Parathyroid adenoma (tissue), 2 donors: ENCODE measurements at regions not wholly inside any gene's neighbourhood (a gene's known extent, or its start where the extent isn't known, plus 50 kb on each side); places are given as distances from the start of the nearest gene placed in this dataset.

Source experiments
- H2AFZ ChIP-seq: fragments of 300-600 bp; sonication (generic); one replicate; pipeline ENCODE4 v1.7.0; 2017; ENCODE audit warnings: antibody characterized with exemption, mild to moderate bottlenecking
- H3K27ac ChIP-seq: fragments of 300-600 bp; sonication (generic); one replicate; pipeline ENCODE4 v1.7.0; 2017
- H3K27me3 ChIP-seq: fragments of 300-600 bp; sonication (generic); one replicate; pipeline ENCODE4 v1.7.0; 2017; ENCODE audit warnings: low read length; ENCODE audit not compliant: control insufficient read depth, insufficient read depth
- H3K36me3 ChIP-seq: fragments of 300-600 bp; sonication (generic); one replicate; pipeline ENCODE4 v1.7.0; 2017; ENCODE audit warnings: low read length; ENCODE audit not compliant: control insufficient read depth, insufficient read depth
- H3K4me1 ChIP-seq: fragments of 300-600 bp; sonication (generic); one replicate; pipeline ENCODE4 v1.7.0; 2017; ENCODE audit warnings: control low read depth
- H3K4me2 ChIP-seq: fragments of 300-600 bp; sonication (generic); one replicate; pipeline ENCODE4 v1.7.0; 2017; ENCODE audit warnings: low read length
- H3K4me3 ChIP-seq: fragments of 300-600 bp; sonication (generic); one replicate; pipeline ENCODE4 v1.7.0; 2017; ENCODE audit warnings: low read depth, low read length
- H3K79me2 ChIP-seq: fragments of 300-600 bp; sonication (generic); one replicate; pipeline ENCODE4 v1.7.0; 2017; ENCODE audit warnings: control low read depth
- H3K9ac ChIP-seq: fragments of 300-600 bp; sonication (generic); one replicate; pipeline ENCODE4 v1.7.0; 2017; ENCODE audit warnings: mild to moderate bottlenecking
- H3K9me3 ChIP-seq: fragments of 300-600 bp; sonication (generic); one replicate; pipeline ENCODE4 v1.7.0; 2017; ENCODE audit warnings: low read length; ENCODE audit not compliant: control insufficient read depth
- CTCF ChIP-seq: fragments of 300-600 bp; sonication (generic); IDR thresholded peaks from one replicate; pipeline ENCODE4 v1.7.0; 2017; ENCODE audit warnings: antibody characterized with exemption, mild to moderate bottlenecking
- donor health status: primary hyperparathyroidism.

- no peaks in the 10 kb centered on the region for H3K9me3 ChIP-seq
- no peak overlapping the region for H3K9ac ChIP-seq
- no peaks in the 10 kb centered on the region for H3K27me3 ChIP-seq
- no peak for TF ChIP-seq CTCF
- no peak overlapping the region for H3K4me3 ChIP-seq
- H3K36me3 ChIP-seq = no peaks in the 10 kb centered on the region
- H2AFZ ChIP-seq = no peak overlapping the region
- no peak overlapping the region for H3K4me2 ChIP-seq
- H3K27ac ChIP-seq = no peak overlapping the region
- H3K79me2 ChIP-seq = no peaks in the 10 kb centered on the region
- no peaks in the 10 kb centered on the region for H3K4me1 ChIP-seq
These were observed 650.8 kb upstream of the PCDH9 start for GRCh38 chr13:67880916-67881315.

GRCh38 chr13:67878376-67878775, 648.2 kb upstream of the PCDH9 start:
- H2AFZ ChIP-seq = no peak overlapping the region

GRCh38 chr13:67877031-67877430, 646.9 kb upstream of the PCDH9 start:
- H3K36me3 ChIP-seq = no peaks in the 10 kb centered on the region
- no peak overlapping the region for H3K4me3 ChIP-seq
- no peak overlapping the region for H2AFZ ChIP-seq
- no peak overlapping the region for H3K4me2 ChIP-seq
- TF ChIP-seq CTCF = no peak
- H3K4me1 ChIP-seq = no peaks in the 10 kb centered on the region
- H3K9me3 ChIP-seq = no peaks in the 10 kb centered on the region
- H3K79me2 ChIP-seq = no peaks in the 10 kb centered on the region
- H3K9ac ChIP-seq = no peak overlapping the region
- no peak overlapping the region for H3K27ac ChIP-seq
- H3K27me3 ChIP-seq = no peaks in the 10 kb centered on the region

More at GRCh38 chr13:67878376-67878775, 648.2 kb upstream of the PCDH9 start:
- Histone ChIP-seq H3K36me3 (no peaks in the 10 kb centered on the region), H3K4me1 (no peaks in the 10 kb centered on the region), H3K27ac (no peak overlapping the region), H3K79me2 (no peaks in the 10 kb centered on the region), H3K4me2 (no peak overlapping the region), H3K9ac (no peak overlapping the region), H3K4me3 (no peak overlapping the region), H3K27me3 (no peaks in the 10 kb centered on the region), H3K9me3 (no peaks in the 10 kb centered on the region)
- TF ChIP-seq CTCF = no peak

- Histone ChIP-seq H3K9ac (no peak overlapping the region), H3K27ac (no peak overlapping the region), H3K4me3 (no peak overlapping the region), H3K4me2 (no peak overlapping the region), H3K27me3 (no peaks in the 10 kb centered on the region), H3K9me3 (no peaks in the 10 kb centered on the region), H3K79me2 (no peaks in the 10 kb centered on the region), H3K4me1 (no peaks in the 10 kb centered on the region), H2AFZ (no peak overlapping the region), H3K36me3 (no peaks in the 10 kb centered on the region)
- no peak for TF ChIP-seq CTCF
These were observed 637.1 kb upstream of the PCDH9 start for GRCh38 chr13:67867206-67867605.

GRCh38 chr13:67860315-67860714, 630.2 kb upstream of the PCDH9 start:
- Histone ChIP-seq H2AFZ (no peak overlapping the region), H3K9ac (no peak overlapping the region), H3K4me3 (no peak overlapping the region), H3K9me3 (no peaks in the 10 kb centered on the region), H3K4me2 (no peak overlapping the region), H3K36me3 (no peaks in the 10 kb centered on the region), H3K27ac (no peak overlapping the region), H3K4me1 (no peaks in the 10 kb centered on the region), H3K79me2 (no peaks in the 10 kb centered on the region), H3K27me3 (no peaks in the 10 kb centered on the region)
- TF ChIP-seq CTCF = no peak
